OCI-LY7 (cell line): ENCODE measurements at regions not wholly inside any gene's neighbourhood (a gene's known extent, or its start where the extent isn't known, plus 50 kb on each side); places are given as distances from the start of the nearest gene placed in this dataset.

Experiments used
- BruUV-seq: library from RNA; stranded (reverse); fragments of 400-500 nt; replicated peaks from 2 replicates; lab custom pipeline; 2021; lab: Mats Ljungman, UMichigan
- CTCF ChIA-PET: fragments of 300-600 bp; sonication (Branson Sonifier 250); formaldehyde crosslinking; loops from one replicate; lab custom pipeline; 2022; ENCODE audit warnings: antibody characterized with exemption; ENCODE audit not compliant: unreplicated experiment; lab: Charles Lee
- POLR2A ChIA-PET: fragments of 300-600 bp; sonication (Branson Sonifier 250); formaldehyde crosslinking; loops from one replicate; lab custom pipeline; 2022; ENCODE audit warnings: antibody characterized with exemption; lab: Charles Lee
- DNase-seq: peaks from one replicate; pipeline ENCODE4 v3.0.0-alpha.2; 2015; ENCODE audit warnings: low spot score
- H2AFZ ChIP-seq: fragments of 200-600 bp; sonication (generic), shearing (Covaris generic); 2 replicates; pipeline ENCODE4 v1.6.1; 2014; ENCODE audit warnings: mild to moderate bottlenecking, antibody characterized with exemption, low read length, moderate library complexity
- H3K27ac ChIP-seq: fragments of 200-600 bp; sonication (generic); 2 replicates; pipeline ENCODE4 v1.5.1; 2014; ENCODE audit warnings: mixed run types, low read depth, mild to moderate bottlenecking, moderate library complexity, low read length, inconsistent platforms; ENCODE audit not compliant: poor library complexity, severe bottlenecking
- H3K36me3 ChIP-seq: fragments of 200-600 bp; sonication (generic); 2 replicates; pipeline ENCODE4 v1.6.1; 2014; ENCODE audit warnings: mild to moderate bottlenecking, antibody characterized with exemption, low read length, moderate library complexity, mixed read lengths; ENCODE audit not compliant: insufficient read depth
- H3K4me1 ChIP-seq: fragments of 200-600 bp; sonication (generic); 2 replicates; pipeline ENCODE4 v1.5.1; 2014; ENCODE audit warnings: mild to moderate bottlenecking, low read length; ENCODE audit not compliant: insufficient read depth, poor library complexity, severe bottlenecking
- H3K4me2 ChIP-seq: fragments of 200-600 bp; sonication (generic); 2 replicates; pipeline ENCODE4 v1.6.1; 2014; ENCODE audit warnings: mild to moderate bottlenecking, low read length
- H3K4me3 ChIP-seq: fragments of 200-600 bp; sonication (generic); 2 replicates; pipeline ENCODE4 v1.5.1; 2014; ENCODE audit warnings: mild to moderate bottlenecking, low read depth, low read length; ENCODE audit not compliant: poor library complexity, severe bottlenecking
- H3K79me2 ChIP-seq: fragments of 200-600 bp; sonication (generic); 2 replicates; pipeline ENCODE4 v1.6.1; 2016; ENCODE audit warnings: low read depth, mild to moderate bottlenecking, low read length, moderate library complexity, mixed read lengths; ENCODE audit not compliant: insufficient read depth
- H3K9me2 ChIP-seq: fragments of 200-600 bp; sonication (generic); 2 replicates; pipeline ENCODE4 v1.6.1; 2016; ENCODE audit warnings: mild to moderate bottlenecking, low read length, mixed read lengths; ENCODE audit not compliant: insufficient read depth
- H3K9me3 ChIP-seq: fragments of 200-600 bp; sonication (generic); 2 replicates; pipeline ENCODE4 v1.6.1; 2014; ENCODE audit warnings: mild to moderate bottlenecking, mixed run types, low read length, mixed read lengths
- H4K20me1 ChIP-seq: fragments of 200-600 bp; sonication (generic); 2 replicates; pipeline ENCODE4 v1.6.1; 2014; ENCODE audit warnings: mild to moderate bottlenecking, antibody characterized with exemption, low read length, moderate library complexity, mixed read lengths; ENCODE audit not compliant: insufficient read depth
- EZH2phosphoT487 ChIP-seq: fragments of 200-600 bp; sonication (generic); IDR thresholded peaks from 2 replicates; pipeline ENCODE4 v1.6.1; 2018; ENCODE audit warnings: low read depth, borderline replicate concordance, mild to moderate bottlenecking, mixed run types, antibody characterized with exemption, low read length, moderate library complexity, mixed read lengths
- intact Hi-C: fragments of 100-400 bp; cut with micrococcal nuclease; formaldehyde crosslinking; loops from one replicate; pipeline ENCODE4 v1.10.0; 2022; ENCODE audit not compliant: unreplicated experiment
- TF ChIP-seq, protein P1 (sequence below): fragments of 200-600 bp; sonication (generic); conservative IDR thresholded peaks from 2 replicates; pipeline ENCODE4 v1.5.1; 2014; ENCODE audit warnings: mild to moderate bottlenecking, antibody characterized with exemption, low read length, moderate library complexity, mixed read lengths

GRCh38 chr2:129133692-129134641, 815.3 kb upstream of the HS6ST1 start:
- Histone ChIP-seq H3K9me3 (no peaks in the 10 kb centered on the region; the same call in 1 of the 2 replicates), H3K79me2 (no peaks in the 10 kb centered on the region), H2AFZ (no peak overlapping the region), H3K36me3 (no peaks in the 10 kb centered on the region), H3K27ac (no peak overlapping the region), H4K20me1 (no peaks in the 10 kb centered on the region), H3K4me2 (no peak overlapping the region), H3K4me1 (no peaks in the 10 kb centered on the region), H3K9me2 (no peaks in the 10 kb centered on the region), H3K4me3 (no peak overlapping the region)
- intact Hi-C loops, result no loop called here
- POLR2A ChIA-PET, result no interaction called here
- no peak for TF ChIP-seq EZH2phosphoT487
- TF ChIP-seq, protein P1, sequence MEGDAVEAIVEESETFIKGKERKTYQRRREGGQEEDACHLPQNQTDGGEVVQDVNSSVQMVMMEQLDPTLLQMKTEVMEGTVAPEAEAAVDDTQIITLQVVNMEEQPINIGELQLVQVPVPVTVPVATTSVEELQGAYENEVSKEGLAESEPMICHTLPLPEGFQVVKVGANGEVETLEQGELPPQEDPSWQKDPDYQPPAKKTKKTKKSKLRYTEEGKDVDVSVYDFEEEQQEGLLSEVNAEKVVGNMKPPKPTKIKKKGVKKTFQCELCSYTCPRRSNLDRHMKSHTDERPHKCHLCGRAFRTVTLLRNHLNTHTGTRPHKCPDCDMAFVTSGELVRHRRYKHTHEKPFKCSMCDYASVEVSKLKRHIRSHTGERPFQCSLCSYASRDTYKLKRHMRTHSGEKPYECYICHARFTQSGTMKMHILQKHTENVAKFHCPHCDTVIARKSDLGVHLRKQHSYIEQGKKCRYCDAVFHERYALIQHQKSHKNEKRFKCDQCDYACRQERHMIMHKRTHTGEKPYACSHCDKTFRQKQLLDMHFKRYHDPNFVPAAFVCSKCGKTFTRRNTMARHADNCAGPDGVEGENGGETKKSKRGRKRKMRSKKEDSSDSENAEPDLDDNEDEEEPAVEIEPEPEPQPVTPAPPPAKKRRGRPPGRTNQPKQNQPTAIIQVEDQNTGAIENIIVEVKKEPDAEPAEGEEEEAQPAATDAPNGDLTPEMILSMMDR, result no peak
- DNase-seq, result no peak
- BruUV-seq, result no TSS peak
- CTCF ChIA-PET, result no interaction called here

GRCh38 chr2:129135017-129135416, 816.3 kb upstream of the HS6ST1 start:
- Histone ChIP-seq H3K4me3 (no peak overlapping the region), H3K4me1 (no peaks in the 10 kb centered on the region), H3K4me2 (no peak overlapping the region), H3K9me2 (no peaks in the 10 kb centered on the region), H4K20me1 (no peaks in the 10 kb centered on the region), H2AFZ (no peak overlapping the region), H3K27ac (no peak overlapping the region), H3K36me3 (no peaks in the 10 kb centered on the region), H3K9me3 (no peaks in the 10 kb centered on the region; the same call in 1 of the 2 replicates), H3K79me2 (no peaks in the 10 kb centered on the region)
- intact Hi-C loops, result no loop called here
- ChIA-PET POLR2A (no interaction called here), CTCF (no interaction called here)
- TF ChIP-seq, protein P1, result no peak
- no peak for TF ChIP-seq EZH2phosphoT487
- no peak for DNase-seq
- no TSS peak for BruUV-seq

GRCh38 chr2:129139380-129139779, 820.7 kb upstream of the HS6ST1 start:
- H3K79me2 ChIP-seq, result no peaks in the 10 kb centered on the region
- H4K20me1 ChIP-seq, result no peaks in the 10 kb centered on the region
- H3K4me2 ChIP-seq, result no peak overlapping the region
- no peak overlapping the region for H2AFZ ChIP-seq
- H3K4me3 ChIP-seq, result no peak overlapping the region
- no peak overlapping the region for H3K27ac ChIP-seq
- no peaks in the 10 kb centered on the region for H3K4me1 ChIP-seq
- no peaks in the 10 kb centered on the region for H3K9me2 ChIP-seq
- CTCF ChIA-PET, result no interaction called here
- DNase-seq, result no peak
- intact Hi-C loops, result no loop called here
- POLR2A ChIA-PET, result no interaction called here
- no peaks in the 10 kb centered on the region for H3K36me3 ChIP-seq
- no TSS peak for BruUV-seq
- no peak for TF ChIP-seq EZH2phosphoT487
- TF ChIP-seq, protein P1, result no peak
- H3K9me3 ChIP-seq, result no peaks in the 10 kb centered on the region
